Esophagus muscularis mucosa (tissue), 4 donors: ENCODE measurements at regions not wholly inside any gene's neighbourhood (a gene's known extent, or its start where the extent isn't known, plus 50 kb on each side); places are given as distances from the start of the nearest gene placed in this dataset.

Experiments used
- CTCF ChIP-seq, 3 experiments: fragments of 200-600 bp in 2 of 3; fragments of 450-650 bp in 1 of 3; sonication (generic) in 2 of 3; IDR thresholded peaks; one replicate each; pipeline ENCODE4 v1.5.1; 2017 to 2019; ENCODE audit warnings: antibody characterized with exemption in 3 of 3, mild to moderate bottlenecking in 2 of 3, moderate library complexity in 1 of 3
- EP300 ChIP-seq: sonication (generic); formaldehyde crosslinking; IDR thresholded peaks from one replicate; pipeline ENCODE4 v1.6.1; 2017; ENCODE audit warnings: antibody characterized with exemption
- POLR2A ChIP-seq: fragments of 450-650 bp; IDR thresholded peaks from one replicate; pipeline ENCODE4 v1.6.1; 2017; ENCODE audit warnings: antibody characterized with exemption, moderate library complexity, mild to moderate bottlenecking, low read depth
- POLR2AphosphoS5 ChIP-seq, 2 donors: sonication (generic); formaldehyde crosslinking; IDR thresholded peaks; one replicate each; pipeline ENCODE4 v1.6.1; 2017; ENCODE audit warnings: antibody characterized with exemption in 2 of 2

- TF ChIP-seq CTCF (IDR thresholded peaks at IDR 0.05) (no peak), POLR2A (no peak), EP300 (no peak), POLR2AphosphoS5 (IDR thresholded peaks at IDR 0.05) (no peak)
These were observed 85.2 kb downstream of the LACC1 start for GRCh38 chr13:43964698-43965458.
